Skeletal muscle satellite cell (primary cell): ENCODE measurements at regions not wholly inside any gene's neighbourhood (a gene's known extent, or its start where the extent isn't known, plus 50 kb on each side); places are given as distances from the start of the nearest gene placed in this dataset.

Experiments
- H3K27me3 ChIP-seq: 2 replicates; pipeline ENCODE4 v1.7.0; 2013; ENCODE audit warnings: low read length; ENCODE audit not compliant: control insufficient read depth, insufficient read depth
- H3K36me3 ChIP-seq: 2 replicates; pipeline ENCODE4 v1.7.0; 2013; ENCODE audit warnings: mild to moderate bottlenecking, control low read depth, low read length; ENCODE audit not compliant: insufficient read depth
- H3K4me1 ChIP-seq: 2 replicates; pipeline ENCODE4 v1.7.0; 2013; ENCODE audit warnings: low read length; ENCODE audit not compliant: control insufficient read depth, insufficient read depth
- H3K4me2 ChIP-seq: 2 replicates; pipeline ENCODE4 v1.7.0; 2013; ENCODE audit warnings: mild to moderate bottlenecking, low read length
- H3K4me3 ChIP-seq: 2 replicates; pipeline ENCODE4 v1.7.0; 2013; ENCODE audit warnings: low read length
- H3K9ac ChIP-seq: 2 replicates; pipeline ENCODE4 v1.7.0; 2013; ENCODE audit warnings: mild to moderate bottlenecking, low read depth, low read length, moderate library complexity
- H3K9me3 ChIP-seq: replicated peaks from 2 replicates; pipeline ENCODE4 v1.7.0; 2013; ENCODE audit warnings: mild to moderate bottlenecking, control low read depth, low read length

GRCh38 chr14:76264384-76264783 is 111.6 kb upstream of the ESRRB start:
- Histone ChIP-seq H3K9me3 (no peaks in the 10 kb centered on the region), H3K4me1 (no peaks in the 10 kb centered on the region), H3K4me3 (no peak overlapping the region), H3K4me2 (no peak overlapping the region), H3K27me3 (peaks cover 14% of the 10 kb centered on the region), H3K36me3 (no peaks in the 10 kb centered on the region), H3K9ac (no peak overlapping the region)

GRCh38 chr14:76267322-76268046 is 108.5 kb upstream of the ESRRB start:
- no peaks in the 10 kb centered on the region for H3K4me1 ChIP-seq
- no peaks in the 10 kb centered on the region for H3K9me3 ChIP-seq
- peak overlapping the region; percentile 77 for H3K4me3 ChIP-seq
- peak overlapping the region; percentile 97 for H3K4me2 ChIP-seq
- H3K27me3 ChIP-seq: peaks cover 44% of the 10 kb centered on the region
- no peaks in the 10 kb centered on the region for H3K36me3 ChIP-seq
- peak overlapping the region; percentile 59 for H3K9ac ChIP-seq

- Histone ChIP-seq H3K9ac (peak overlapping the region; percentile 35), H3K4me3 (peak overlapping the region; percentile 77), H3K9me3 (no peaks in the 10 kb centered on the region), H3K4me1 (no peaks in the 10 kb centered on the region), H3K27me3 (peaks cover 49% of the 10 kb centered on the region), H3K4me2 (peak overlapping the region; percentile 97), H3K36me3 (no peaks in the 10 kb centered on the region)
Observed at GRCh38 chr14:76268047-76268431, 107.9 kb upstream of the ESRRB start.

- H3K9me3 ChIP-seq: no peaks in the 10 kb centered on the region
- H3K4me2 ChIP-seq: peak overlapping the region; percentile 97
- H3K27me3 ChIP-seq: peaks cover 49% of the 10 kb centered on the region
- H3K4me3 ChIP-seq: no peak overlapping the region
- H3K4me1 ChIP-seq: no peaks in the 10 kb centered on the region
- H3K9ac ChIP-seq: no peak overlapping the region
- H3K36me3 ChIP-seq: no peaks in the 10 kb centered on the region
Observed at GRCh38 chr14:76268700-76269099, 107.2 kb upstream of the ESRRB start.

- Histone ChIP-seq H3K9ac (no peak overlapping the region), H3K4me1 (no peaks in the 10 kb centered on the region), H3K4me3 (no peak overlapping the region), H3K27me3 (peaks cover 49% of the 10 kb centered on the region), H3K4me2 (no peak overlapping the region), H3K36me3 (no peaks in the 10 kb centered on the region), H3K9me3 (no peaks in the 10 kb centered on the region)
Observed at GRCh38 chr14:76271041-76271755, 104.7 kb upstream of the ESRRB start.

GRCh38 chr14:76272349-76272748 is 103.6 kb upstream of the ESRRB start:
- Histone ChIP-seq H3K36me3 (no peaks in the 10 kb centered on the region), H3K4me2 (no peak overlapping the region)

GRCh38 chr14:76272774-76273173 is 103.2 kb upstream of the ESRRB start:
- Histone ChIP-seq H3K4me1 (no peaks in the 10 kb centered on the region), H3K4me2 (no peak overlapping the region), H3K36me3 (no peaks in the 10 kb centered on the region), H3K9ac (no peak overlapping the region), H3K9me3 (no peaks in the 10 kb centered on the region), H3K4me3 (no peak overlapping the region), H3K27me3 (peaks cover 49% of the 10 kb centered on the region)

More at GRCh38 chr14:76272349-76272748, 103.6 kb upstream of the ESRRB start:
- Histone ChIP-seq H3K4me3 (no peak overlapping the region), H3K9me3 (no peaks in the 10 kb centered on the region), H3K27me3 (peaks cover 49% of the 10 kb centered on the region), H3K9ac (no peak overlapping the region), H3K4me1 (no peaks in the 10 kb centered on the region)

GRCh38 chr14:76273346-76273745 is 102.6 kb upstream of the ESRRB start:
- H3K4me1 ChIP-seq: no peaks in the 10 kb centered on the region
- H3K4me2 ChIP-seq: no peak overlapping the region

GRCh38 chr14:76274324-76274723 is 101.6 kb upstream of the ESRRB start:
- Histone ChIP-seq H3K27me3 (peaks cover 40% of the 10 kb centered on the region), H3K36me3 (no peaks in the 10 kb centered on the region), H3K4me3 (no peak overlapping the region), H3K4me1 (no peaks in the 10 kb centered on the region), H3K9me3 (no peaks in the 10 kb centered on the region), H3K4me2 (no peak overlapping the region), H3K9ac (no peak overlapping the region)

More at GRCh38 chr14:76273346-76273745, 102.6 kb upstream of the ESRRB start:
- no peak overlapping the region for H3K9ac ChIP-seq
- no peak overlapping the region for H3K4me3 ChIP-seq
- H3K27me3 ChIP-seq: peaks cover 48% of the 10 kb centered on the region
- H3K36me3 ChIP-seq: no peaks in the 10 kb centered on the region
- H3K9me3 ChIP-seq: no peaks in the 10 kb centered on the region

- peaks cover 14% of the 10 kb centered on the region for H3K27me3 ChIP-seq
- no peak overlapping the region for H3K9ac ChIP-seq
- H3K4me1 ChIP-seq: no peaks in the 10 kb centered on the region
- no peaks in the 10 kb centered on the region for H3K36me3 ChIP-seq
- no peaks in the 10 kb centered on the region for H3K9me3 ChIP-seq
- H3K4me2 ChIP-seq: no peak overlapping the region
- no peak overlapping the region for H3K4me3 ChIP-seq
Observed at GRCh38 chr14:76277586-76278130, 98.3 kb upstream of the ESRRB start.

- H3K4me2 ChIP-seq: no peak overlapping the region
- H3K4me1 ChIP-seq: no peaks in the 10 kb centered on the region
- no peaks in the 10 kb centered on the region for H3K9me3 ChIP-seq
- H3K27me3 ChIP-seq: peaks cover 10% of the 10 kb centered on the region
- no peak overlapping the region for H3K9ac ChIP-seq
- no peak overlapping the region for H3K4me3 ChIP-seq
- no peaks in the 10 kb centered on the region for H3K36me3 ChIP-seq
Observed at GRCh38 chr14:76280221-76280620, 95.7 kb upstream of the ESRRB start.
